Stimulated activated CD4-positive, alpha-beta T cell treated with anti-CD3 and anti-CD28 coated beads, Interleukin-2, amount 100 ng/mL, for 24 hours (primary cell): ENCODE measurements at regions not wholly inside any gene's neighbourhood (a gene's known extent, or its start where the extent isn't known, plus 50 kb on each side); places are given as distances from the start of the nearest gene placed in this dataset.

Experiments
- DNase-seq, 2 donors: peaks; one replicate each; pipeline ENCODE4 v3.0.0-alpha.2; 2020

DNA sequence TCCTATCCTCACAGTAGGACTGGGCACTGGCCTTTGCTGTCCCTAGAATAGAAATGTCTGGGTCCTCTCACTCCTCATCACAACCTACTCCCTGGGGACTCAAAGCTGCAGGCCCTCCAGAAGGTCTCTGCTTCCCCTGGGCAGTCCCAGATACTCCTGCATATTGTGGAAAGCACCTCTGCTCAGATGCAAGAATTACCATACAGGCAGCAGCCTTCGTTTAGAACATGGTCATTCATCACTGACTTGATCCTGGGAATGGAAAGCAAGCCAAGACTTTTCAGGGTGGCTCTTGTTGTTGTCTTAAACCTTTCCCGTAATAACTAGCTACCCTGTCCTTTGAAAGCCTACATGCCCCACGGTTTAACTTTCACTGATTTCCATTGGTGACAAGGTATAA is 53.1 kb upstream of the NPAS2 start:
- no peak for DNase-seq

- DNase-seq: no peak
Measured at GRCh38 chr2:100767224-100767653, 52.7 kb upstream of the NPAS2 start.

GRCh38 chr2:100767810-100768806 is 51.8 kb upstream of the NPAS2 start:
- no peak for DNase-seq
